GM19239 (cell line): ENCODE measurements at regions not wholly inside any gene's neighbourhood (a gene's known extent, or its start where the extent isn't known, plus 50 kb on each side); places are given as distances from the start of the nearest gene placed in this dataset.

Experiments
- DNase-seq: peaks from one replicate; pipeline ENCODE4 v3.0.0; 2011; ENCODE audit warnings: low spot score; ENCODE audit not compliant: insufficient read length
- FAIRE-seq: peaks from 2 replicates; lab custom pipeline; 2011; peaks lifted over from hg19 to GRCh38; lab: Jason Lieb, UNC

DNA sequence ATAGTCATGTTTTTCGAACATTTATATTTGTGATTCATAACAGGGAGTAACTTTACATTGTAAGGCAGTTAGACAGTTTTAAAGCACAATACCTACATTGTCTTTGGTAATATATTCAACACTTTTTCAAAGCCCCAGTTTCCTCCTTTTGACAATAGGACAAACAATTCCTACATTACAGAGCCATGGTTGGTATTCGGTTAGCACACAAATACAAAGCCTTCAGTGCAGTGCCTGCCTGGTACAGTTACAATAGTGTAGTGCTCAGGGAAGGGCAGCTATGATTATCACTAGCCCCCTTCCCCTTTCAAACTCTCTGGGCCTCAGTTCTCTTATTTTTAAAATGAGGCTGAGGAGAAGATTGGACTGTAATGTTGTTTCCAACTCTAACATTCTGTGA, 207.8 kb downstream of the TPBG start:
- DNase-seq: no peak

DNA sequence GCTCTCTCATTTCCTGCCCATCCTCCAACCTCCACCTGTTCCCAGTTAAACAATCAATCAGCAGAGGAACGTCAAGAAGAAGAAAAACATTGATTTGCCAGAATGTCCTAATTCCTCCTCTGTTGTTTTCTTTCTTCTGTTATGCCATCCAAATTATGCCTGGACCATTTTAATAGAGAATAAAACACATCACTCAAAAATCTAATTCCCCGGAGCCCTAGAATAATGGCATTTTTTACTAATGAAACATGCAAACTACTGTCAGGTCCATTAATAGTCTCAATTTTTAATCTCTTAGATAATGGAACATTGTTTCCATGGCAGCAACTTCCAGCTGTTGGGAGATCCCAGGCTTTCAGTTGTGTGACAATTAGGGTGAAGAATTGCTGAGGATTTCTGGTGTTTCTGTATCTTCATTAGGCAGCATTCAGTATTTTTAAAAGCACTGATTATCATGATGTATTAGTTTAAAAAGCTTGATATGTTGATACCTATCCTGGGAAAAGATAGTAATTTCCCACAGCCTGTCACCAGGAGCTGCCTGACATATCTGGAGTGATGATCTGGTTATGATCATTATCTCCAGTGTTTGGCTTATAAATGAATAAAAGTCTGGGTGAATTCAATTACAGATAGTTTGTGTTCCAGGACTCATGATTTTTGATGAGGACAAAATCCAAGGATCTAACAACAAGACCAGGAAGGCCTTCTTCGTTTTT, 209.8 kb downstream of the TPBG start:
- FAIRE-seq: no peak
- DNase-seq: no peak

More for the DNA sequence above, 207.8 kb downstream of the TPBG start:
- no peak for FAIRE-seq

DNA sequence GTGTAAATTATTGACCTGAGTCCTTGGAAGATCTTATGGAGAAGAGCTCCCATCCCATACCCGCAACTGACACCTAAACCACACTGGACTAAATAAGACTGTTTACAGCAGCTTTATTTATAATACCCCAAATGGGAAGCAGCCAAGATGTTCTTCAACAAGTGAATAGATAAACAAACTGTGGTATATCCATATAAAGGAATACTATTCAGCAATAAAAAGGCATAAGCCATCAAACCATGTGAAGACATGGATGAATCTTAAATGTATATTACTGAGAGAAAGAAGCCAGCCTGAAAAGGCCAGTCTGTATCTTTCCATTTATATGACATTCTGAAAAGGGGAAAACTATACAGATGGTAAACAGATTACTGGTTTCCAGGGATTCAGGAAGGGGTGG, 212.7 kb downstream of the TPBG start:
- FAIRE-seq: no peak
- DNase-seq: no peak

DNA sequence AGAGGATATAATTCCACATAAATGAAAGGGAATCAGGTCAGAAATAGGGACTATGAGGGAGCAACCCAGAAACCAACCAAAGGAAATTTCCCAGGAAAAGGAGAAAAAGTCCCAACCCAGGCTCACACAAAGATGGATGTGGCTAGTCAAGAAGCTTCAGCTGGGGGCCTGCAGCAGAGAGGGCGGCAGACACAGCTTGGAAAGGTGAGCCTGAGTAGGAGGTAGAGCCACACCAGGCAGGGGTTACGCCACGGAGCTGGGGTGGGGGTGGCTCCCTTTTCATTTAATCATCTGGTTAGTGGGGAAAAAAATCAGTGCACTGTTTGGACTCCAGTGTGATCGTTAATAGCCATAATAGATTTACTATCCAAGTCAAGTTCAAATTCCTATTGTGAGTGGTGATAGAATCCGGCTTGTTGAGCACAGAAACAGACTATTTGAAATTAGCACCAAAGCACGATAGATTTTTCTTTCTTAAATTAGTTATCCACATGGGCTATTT, 220.6 kb downstream of the TPBG start:
- FAIRE-seq: no peak
- DNase-seq: no peak

DNA sequence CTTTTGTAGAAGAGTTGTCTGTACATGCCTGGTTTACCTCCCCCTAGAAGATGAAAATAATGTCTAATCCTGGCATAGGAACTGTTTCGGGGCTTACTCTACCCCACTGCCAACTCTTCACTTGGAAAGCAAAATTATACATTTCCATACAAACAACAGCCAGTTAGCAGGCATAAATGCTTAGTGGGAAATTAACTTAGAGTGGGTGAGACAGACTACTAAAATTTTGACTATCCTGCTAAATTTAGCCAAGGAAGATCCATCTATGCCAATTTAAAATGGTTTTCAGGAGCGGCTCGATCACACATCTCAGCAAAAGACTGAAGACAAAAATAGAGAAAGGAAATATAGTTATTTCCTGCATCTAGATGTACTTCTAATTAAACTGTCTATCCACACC, 221.2 kb downstream of the TPBG start:
- DNase-seq (no peak), FAIRE-seq (no peak)

DNA sequence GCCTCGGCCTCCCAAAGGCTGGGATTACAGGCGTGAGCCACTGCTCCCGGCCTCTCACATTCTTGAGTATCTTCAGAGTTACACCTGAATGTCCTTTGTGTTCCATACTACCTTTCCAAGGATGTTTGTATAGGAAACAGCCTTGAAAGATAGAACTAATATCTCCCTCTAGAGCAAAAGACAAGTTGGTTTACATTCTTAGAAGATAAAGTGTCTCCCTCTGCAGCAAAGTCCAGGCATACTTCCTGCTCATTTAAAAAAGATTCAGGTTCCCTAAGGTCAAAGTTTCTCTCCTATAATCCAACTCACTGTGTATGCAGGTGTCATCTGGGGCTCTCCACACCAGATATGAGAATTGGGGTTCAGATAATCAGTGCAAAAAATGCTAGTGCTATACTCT, 224.4 kb downstream of the TPBG start:
- FAIRE-seq (no peak), DNase-seq (no peak)

DNA sequence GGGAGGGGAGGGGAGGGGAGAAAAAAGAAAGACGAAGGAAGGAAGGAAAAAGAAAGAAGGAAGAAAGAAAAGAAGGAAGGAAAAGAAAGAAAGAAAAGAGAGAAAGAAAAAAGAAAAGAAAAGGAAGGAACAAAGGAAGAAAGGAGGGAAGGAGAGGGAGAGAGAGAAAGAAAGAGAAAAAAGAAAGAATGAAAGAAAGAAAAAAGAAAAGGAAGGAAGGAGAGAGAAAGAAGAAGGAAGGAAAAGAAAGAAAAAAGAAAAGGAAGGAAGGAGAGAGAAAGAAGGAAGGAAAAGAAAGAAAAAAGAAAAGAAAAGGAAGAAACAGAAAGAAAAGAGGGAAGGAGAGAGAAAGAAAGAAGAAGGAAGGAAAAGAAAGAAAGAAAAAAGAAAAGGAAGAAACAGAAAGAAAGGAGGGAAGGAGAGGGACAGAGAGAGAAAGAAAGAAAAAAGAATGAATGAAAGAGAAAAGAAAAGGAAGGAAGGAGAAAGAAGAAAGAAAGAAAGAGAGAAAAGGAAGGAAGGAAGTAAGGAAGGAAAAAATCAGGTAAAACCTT, 225.3 kb downstream of the TPBG start:
- DNase-seq (no peak), FAIRE-seq (no peak)

DNA sequence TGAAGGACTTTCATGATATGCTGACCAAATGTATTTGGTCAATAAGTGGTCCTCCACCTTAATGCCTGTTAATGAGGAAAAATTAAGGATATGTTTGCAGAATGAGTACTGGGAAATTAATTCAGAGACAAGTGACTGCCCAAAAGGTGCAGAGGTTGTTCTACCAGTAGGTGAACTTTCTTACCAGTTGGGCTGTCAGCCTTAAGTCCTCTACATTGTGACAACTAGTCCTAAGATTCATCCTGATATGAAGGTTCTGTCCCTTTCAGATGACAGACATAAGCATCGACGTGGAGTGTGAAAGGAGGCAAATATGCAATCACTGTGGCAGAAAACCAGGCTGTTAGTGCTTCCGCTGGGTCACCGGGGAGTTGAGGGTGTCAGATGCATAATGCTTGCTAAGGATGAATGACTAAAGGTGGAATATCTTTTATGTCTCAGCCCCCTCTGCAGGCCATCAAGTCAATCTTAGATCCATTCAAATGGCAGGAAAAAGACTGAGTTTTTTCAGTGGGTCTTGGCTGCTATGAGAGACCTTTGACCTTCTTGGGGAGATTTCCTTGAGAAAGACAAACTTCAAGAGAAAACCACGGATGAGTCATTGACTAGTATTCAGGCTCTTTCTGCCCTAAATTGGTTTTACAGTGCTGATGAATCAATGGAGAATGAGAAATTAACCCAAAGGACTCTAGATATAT, 226.0 kb downstream of the TPBG start:
- FAIRE-seq (no peak), DNase-seq (no peak)

DNA sequence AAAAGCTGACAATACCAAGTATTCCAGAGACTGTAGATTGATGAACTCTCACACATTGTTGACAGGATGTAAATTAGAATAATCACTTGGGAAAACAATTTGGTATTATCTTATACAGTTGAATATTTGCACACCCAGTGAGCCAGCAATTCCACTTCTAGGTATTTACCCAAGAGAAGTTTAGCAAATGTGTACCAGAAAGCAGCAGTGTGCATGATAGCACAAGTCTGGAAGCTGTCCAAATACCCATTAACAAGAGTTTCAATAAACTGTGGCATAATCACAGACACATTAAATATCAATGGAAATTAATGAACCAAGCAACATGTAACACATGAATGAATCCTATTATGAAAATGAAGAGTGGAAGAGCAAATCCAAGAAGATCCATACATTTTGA, 233.6 kb downstream of the TPBG start:
- no peak for DNase-seq
- no peak for FAIRE-seq

DNA sequence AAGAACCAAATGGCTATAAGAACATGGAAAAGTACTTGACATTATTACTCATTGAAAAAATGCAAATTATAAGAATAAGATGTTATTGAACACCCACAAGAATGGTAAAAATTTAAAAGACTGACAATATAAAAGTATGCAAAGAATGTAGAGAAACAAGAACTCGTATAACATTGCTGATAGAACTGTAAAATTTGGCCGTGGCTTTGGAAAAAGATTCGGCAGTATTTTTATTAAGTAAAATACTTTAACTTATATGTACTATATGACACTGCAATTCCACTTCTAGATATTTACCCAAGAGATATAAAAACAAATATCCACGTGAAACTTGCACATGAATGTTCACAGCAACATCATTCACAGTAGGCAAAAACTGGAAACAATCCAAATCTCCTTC, 239.2 kb downstream of the TPBG start:
- no peak for DNase-seq
- no peak for FAIRE-seq

DNA sequence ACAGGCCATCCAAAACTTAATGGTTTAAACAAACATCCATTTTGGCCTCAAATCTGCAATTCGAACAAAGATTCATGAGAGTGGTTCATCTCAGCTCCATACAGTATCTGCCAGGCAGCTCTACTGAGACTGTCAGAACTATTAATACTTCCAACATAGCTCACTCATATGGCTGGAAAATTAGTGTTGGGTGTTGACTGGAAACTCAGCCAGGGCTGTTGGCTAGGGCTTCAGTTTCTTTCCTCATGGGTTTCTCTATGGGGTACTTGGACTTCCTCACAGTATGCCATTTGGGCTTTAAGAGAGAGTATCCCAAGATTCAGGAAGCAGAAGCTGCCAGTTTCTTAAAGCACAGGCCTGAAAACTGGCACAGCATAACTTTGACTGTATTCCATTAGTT, 240.3 kb downstream of the TPBG start:
- DNase-seq (no peak), FAIRE-seq (no peak)

DNA sequence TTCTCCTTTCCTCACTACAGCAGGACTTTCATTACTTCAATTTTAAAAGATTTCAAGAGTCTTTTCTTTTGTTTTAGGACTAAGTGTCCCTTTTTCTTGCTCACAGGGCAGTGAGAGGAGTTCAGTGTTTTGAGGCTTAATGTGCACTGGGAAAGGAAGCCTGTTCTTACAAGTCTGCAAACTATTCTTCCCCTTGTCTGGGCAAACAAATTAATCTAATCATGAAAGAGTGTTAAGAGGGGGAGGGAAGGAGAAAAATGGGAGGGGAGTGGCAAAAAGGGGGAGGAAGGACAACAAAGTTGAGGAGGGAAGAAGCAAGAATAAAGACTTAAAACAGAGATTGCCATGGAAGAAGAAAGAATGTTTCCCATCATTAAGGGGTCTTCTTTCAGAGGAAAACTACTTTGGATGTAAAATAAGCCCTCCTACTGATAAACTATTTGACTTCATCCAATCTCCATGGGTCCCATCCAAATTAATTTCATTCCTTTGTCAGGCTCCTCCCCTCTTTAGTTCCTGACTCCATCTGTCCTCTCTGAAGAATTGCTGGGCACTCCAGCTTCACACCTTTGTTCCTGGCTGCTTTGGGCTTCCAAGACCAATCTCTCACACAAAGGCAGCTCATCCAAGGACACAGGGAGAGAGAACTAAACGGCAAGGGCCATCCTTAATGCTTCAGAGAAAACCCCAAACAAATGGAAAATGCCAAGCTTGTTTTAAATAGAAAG, 244.5 kb downstream of the TPBG start:
- FAIRE-seq: no peak
- DNase-seq: no peak

DNA sequence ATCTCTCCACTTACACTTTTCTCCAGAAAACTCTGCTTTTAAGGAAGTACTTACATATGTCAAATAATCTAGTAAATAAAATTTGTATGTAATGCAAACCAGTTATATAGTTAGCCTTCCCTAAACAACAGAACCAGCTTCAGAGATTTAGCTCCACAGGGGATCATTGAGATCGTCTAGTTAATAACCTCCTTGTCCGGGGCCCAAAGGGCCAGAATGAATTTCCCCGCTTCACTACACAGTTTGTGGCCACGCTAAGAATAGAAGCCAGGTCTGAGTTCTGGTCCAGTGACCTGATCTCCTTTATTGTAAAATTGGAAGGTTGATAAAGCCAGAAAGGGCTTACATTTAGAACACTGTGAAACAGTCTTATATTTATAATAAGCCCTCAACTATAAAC, 245.2 kb downstream of the TPBG start:
- FAIRE-seq (no peak), DNase-seq (no peak)

DNA sequence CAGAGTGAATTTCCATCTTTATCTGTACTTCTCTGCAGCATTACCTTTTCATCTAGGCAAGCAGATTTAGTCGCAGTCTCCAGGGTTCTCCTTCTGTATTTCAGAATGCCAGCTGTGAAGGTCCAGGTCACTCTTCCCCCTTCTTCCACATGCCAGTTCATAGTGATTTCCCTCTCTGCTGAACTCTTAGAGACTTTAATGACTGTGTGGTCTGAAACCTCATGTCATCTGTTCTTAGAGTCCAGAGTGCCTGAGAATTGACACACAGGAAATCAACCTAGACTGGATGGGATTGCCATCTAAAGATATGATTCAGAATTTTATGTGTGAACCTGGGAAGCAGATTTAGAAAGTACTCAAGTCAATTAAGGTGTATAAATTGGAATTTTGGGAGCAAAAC, 248.1 kb downstream of the TPBG start:
- no peak for DNase-seq
- no peak for FAIRE-seq

DNA sequence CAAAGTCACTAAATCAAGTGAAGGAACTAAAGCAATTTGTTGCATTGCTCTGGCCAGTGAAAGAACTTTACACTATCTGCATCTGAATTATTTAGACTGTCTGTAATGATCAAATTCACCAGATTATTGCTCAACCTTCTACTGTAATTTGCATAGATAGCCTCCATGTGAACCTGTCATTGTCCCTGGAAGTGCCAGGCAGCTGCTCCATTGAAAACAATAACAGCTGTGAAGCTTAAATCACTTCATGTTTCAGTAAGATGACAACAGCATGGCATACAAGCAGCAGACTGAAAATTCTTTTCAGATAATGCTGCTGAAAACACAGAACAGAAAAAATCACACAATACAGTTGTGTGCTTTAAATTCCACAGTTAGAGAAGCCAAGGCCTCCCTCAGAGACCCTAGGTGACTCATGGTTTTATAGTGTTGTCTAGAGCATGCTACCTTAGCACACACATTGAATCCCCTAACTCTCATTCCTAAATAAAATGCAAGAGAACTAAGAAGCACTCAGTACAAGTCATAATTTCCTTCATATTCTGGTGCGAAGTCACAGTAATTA, 248.9 kb downstream of the TPBG start:
- no peak for DNase-seq

DNA sequence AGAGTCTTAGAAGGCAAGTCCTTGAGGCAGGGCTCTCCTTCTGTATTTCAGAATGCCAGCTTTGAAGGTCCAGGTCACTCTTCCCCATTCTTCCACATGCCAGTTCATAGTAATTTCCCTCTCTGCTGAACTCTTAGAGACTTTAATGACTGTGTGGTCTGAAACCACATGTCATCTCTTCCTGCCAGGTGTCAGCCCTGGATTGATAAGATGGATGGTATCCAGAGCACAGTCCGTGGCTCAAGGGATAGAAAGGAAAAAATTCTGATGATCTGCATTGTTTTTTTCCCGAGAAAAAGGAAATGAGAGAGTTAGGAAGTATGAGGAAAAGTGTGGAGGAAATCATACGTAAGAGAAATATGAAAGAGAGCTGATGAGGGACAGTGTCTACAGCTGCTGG, 250.9 kb downstream of the TPBG start:
- FAIRE-seq: no peak
- no peak for DNase-seq

More for the DNA sequence above, 248.9 kb downstream of the TPBG start:
- FAIRE-seq: no peak

DNA sequence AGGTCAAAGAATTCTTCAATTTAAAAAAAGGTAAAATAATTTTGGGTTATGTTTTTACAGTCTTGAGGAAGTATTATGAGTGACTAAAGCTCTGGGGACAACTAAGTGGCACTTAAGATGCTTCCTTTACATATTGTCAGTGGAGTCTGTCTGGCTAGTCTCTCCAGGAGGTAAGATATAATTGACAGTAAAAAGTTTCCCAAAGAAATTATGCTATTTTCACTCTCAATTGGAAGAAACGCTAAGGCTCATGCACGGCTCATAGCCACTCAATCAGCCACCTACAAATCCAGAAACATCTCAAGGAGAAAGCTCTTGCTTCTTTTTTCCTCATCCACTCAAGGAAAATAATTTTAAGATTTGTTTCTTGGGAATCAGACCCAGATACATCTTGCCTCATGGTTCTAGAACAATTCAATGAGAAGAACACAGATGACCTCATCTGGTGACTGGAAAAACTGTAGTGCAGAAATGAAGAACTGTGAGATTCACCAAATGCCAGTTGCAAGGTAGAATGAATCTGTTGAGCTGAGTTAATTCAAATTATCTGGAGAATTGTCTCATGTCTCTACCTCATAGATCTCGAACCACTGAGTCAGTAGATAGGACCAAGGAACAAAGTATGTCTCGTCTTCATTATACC, 252.9 kb downstream of the TPBG start:
- FAIRE-seq (no peak), DNase-seq (no peak)

DNA sequence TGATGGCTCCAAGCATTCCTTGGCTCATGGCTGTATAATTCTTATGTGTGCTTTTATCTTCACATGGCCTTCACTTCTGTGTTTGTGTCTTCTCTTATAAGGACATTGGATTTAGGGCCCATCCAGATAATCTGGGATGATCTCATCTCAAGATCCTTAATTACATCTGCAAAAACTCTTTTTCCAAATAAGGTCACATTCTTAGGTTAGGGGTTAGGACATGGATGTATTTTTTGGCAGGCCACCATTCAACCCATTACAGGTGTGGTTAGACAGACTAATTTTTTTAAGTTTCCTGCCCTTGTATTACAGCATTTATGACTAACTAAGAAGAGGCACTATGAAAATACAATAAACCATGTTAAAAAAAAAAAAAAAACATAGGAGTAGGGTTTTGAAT, 254.0 kb downstream of the TPBG start:
- DNase-seq: no peak
- FAIRE-seq: no peak

DNA sequence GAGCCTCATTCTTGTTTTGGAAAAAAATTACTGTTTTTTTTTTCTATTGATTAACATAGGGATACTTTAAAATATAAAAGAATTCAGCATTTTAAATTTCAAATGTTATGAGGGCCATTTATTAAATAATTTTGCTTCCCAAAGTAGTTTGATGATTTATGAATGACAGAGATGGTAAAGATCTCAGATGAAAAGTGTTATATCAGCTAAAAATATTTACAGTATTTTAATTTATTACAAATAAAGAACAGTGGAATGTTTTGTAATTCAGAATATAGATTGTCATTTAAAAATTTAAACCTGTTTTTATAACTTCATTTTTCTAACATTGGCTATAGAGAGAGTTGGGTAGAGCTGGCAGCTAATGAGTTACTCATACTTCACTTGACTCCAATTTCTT, 256.0 kb downstream of the TPBG start:
- DNase-seq (no peak), FAIRE-seq (no peak)

DNA sequence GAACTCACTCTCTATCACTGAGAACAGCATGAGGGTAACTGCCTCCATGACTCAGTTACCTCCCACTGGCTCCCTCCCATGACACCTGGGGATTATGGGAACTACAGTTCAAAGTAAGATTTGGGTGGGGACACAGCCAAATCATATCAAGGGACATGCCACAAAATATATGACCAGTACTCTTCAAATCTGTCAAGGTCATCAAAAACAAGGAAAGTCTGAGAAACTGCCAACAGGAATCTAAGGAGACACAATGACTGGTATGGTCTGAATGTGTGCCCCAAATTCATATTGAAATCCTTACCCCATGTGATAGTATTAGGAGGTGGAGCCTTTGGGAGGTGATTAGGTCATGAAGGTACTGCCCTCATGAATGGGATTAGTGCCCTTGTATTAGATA, 258.8 kb downstream of the TPBG start:
- FAIRE-seq (no peak), DNase-seq (no peak)
